Mesenteric fat pad (tissue), 1 donor: ENCODE measurements at regions not wholly inside any gene's neighbourhood (a gene's known extent, or its start where the extent isn't known, plus 50 kb on each side); places are given as distances from the start of the nearest gene placed in this dataset.
"Not testable (repeated sequence)": the region's sequence is repeated elsewhere in the genome, so short reads cannot be mapped to it uniquely, and the experiment has no call there.

Experiments used
- DNase-seq: peaks from one replicate; pipeline ENCODE4 v3.0.0-alpha.2; 2020; ENCODE audit warnings: low spot score
- donor health status: DM: yes; HTN: yes; CAD: no.

- DNase-seq: no peak
Observed at GRCh38 chr5:127133071-127133470, 59.8 kb upstream of the C5orf63 start.

GRCh38 chr5:127136908-127137307 lies 63.6 kb upstream of the C5orf63 start:
- no peak for DNase-seq

- no peak for DNase-seq
Observed at GRCh38 chr5:127143722-127144121, 70.4 kb upstream of the C5orf63 start.

- DNase-seq: no peak
Observed at GRCh38 chr5:127153031-127153430, 79.7 kb upstream of the C5orf63 start.

GRCh38 chr5:127153521-127153920 lies 80.2 kb upstream of the C5orf63 start:
- DNase-seq: no peak

GRCh38 chr5:127163750-127164149 lies 90.4 kb upstream of the C5orf63 start:
- no peak for DNase-seq

GRCh38 chr5:127170918-127171600 lies 97.8 kb upstream of the C5orf63 start:
- no peak for DNase-seq

GRCh38 chr5:127176769-127177168 lies 103.5 kb upstream of the C5orf63 start:
- DNase-seq: no peak

GRCh38 chr5:127182631-127183030 lies 108.0 kb upstream of the MEGF10 start:
- DNase-seq: not testable (repeated sequence)

GRCh38 chr5:127183332-127183731 lies 107.3 kb upstream of the MEGF10 start:
- no peak for DNase-seq

GRCh38 chr5:127184851-127185250 lies 105.7 kb upstream of the MEGF10 start:
- no peak for DNase-seq

- DNase-seq: no peak
Observed at GRCh38 chr5:127186657-127187056, 103.9 kb upstream of the MEGF10 start.

GRCh38 chr5:127187706-127188105 lies 102.9 kb upstream of the MEGF10 start:
- DNase-seq: no peak

GRCh38 chr5:127192150-127192549 lies 98.4 kb upstream of the MEGF10 start:
- no peak for DNase-seq

GRCh38 chr5:127192836-127193338 lies 97.7 kb upstream of the MEGF10 start:
- DNase-seq: no peak

- no peak for DNase-seq
Observed at GRCh38 chr5:127196042-127196441, 94.6 kb upstream of the MEGF10 start.

- DNase-seq: not testable (repeated sequence)
Observed at GRCh38 chr5:127197402-127198167, 93.0 kb upstream of the MEGF10 start.

GRCh38 chr5:127202738-127203137 lies 87.9 kb upstream of the MEGF10 start:
- DNase-seq: not testable (repeated sequence)

- no peak for DNase-seq
Observed at GRCh38 chr5:127203818-127204217, 86.8 kb upstream of the MEGF10 start.

GRCh38 chr5:127205147-127205546 lies 85.4 kb upstream of the MEGF10 start:
- no peak for DNase-seq

- no peak for DNase-seq
Observed at GRCh38 chr5:127206320-127207113, 84.1 kb upstream of the MEGF10 start.

- DNase-seq: no peak
Observed at GRCh38 chr5:127210042-127210441, 80.6 kb upstream of the MEGF10 start.
